ENCODE measurements at regions not wholly inside any gene's neighbourhood (a gene's known extent, or its start where the extent isn't known, plus 50 kb on each side); places are given as distances from the start of the nearest gene placed in this dataset.

DNA sequence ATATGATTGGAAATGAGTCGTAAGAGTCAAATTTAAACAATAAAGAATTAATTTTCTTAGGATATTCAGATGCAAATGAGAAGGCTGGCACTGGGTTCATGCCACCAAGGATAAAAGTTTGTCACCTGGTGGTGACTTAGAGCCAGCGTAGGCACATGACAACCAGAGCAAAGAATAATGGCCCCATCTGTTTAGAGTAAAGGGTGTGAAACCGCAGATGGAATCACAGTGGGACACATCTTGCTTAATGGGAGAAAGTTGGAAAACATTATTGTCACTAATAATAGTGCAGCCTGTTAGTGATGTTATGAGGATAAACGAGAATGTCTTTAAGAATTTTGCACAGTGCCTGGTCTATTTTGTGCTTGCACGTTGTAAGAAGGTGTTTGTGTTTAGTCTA is 727.8 kb downstream of the QKI start:
- no peak for DNase-seq (ENCODE audit: low read depth in 2 of 3, low spot score in 2 of 3)

DNA sequence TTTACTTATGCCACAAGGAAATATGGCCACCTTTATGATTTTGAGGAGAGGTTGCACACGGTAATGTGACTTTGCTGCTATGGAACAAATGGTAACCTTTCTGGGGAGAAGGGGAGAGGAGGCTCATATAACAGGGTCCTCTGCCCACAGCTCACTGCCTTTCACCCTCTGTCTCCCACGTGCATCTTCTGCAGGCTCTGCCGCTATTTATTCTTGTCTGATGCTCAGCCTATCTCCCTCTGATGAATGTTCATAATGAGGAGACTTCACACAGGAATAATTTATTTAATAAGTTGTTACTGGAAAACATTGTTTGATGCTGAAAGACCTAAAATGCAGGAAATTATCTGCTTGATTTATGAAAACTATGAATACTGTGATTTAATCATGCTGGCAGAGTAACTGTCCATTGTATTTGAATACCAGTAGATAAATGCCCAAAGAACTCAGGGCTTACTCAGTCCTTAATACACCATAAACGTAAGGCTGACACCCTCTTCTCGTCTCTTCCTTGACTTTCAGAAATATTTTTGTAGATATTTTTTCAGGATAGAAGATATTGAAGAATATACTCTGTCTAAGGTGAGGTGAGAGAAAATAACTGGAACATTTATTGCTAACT is 721.1 kb downstream of the QKI start:
- no peak for DNase-seq (ENCODE audit: low read depth in 2 of 3, low spot score in 2 of 3)

DNA sequence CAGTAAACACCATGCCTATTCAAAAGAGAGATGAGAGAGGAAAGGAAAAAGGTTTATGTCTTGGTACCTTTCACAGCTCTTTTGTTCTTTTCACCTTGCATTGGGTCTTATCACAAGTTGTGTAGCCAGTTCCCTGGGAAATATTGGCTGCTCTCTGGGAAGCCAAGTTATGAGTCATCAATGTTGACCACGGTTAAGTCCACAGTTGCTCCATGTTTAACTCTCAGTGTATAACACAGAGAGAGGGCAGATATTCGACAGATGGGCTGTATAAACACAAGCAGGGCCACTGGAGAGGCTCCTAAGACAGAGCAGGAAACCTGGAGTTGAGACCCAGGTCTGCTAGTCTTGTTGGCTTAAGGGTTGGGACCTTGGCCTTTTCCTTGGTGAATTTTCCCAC is 718.6 kb downstream of the QKI start:
- no peak for DNase-seq (ENCODE audit: low read depth in 2 of 3, low spot score in 2 of 3)

DNA sequence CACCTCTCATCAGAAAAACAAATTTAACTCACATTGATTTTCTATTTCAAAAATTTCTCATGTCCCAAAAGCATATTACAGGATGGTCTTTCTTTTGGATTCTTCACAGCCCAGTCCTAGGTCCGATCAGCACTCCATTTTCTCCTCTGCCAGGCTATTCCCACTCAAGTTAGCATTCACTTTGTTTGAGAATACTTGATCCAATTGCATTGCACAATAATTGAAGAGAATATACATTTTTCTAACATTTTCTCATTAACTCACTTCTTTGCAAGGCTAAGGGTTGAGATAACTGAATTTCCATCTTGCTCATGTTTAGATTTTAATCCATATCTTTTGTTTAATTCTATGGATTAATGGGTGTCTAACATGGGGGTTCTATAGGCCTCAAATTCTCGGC is 716.1 kb downstream of the QKI start:
- no peak for DNase-seq (ENCODE audit: low read depth in 2 of 3, low spot score in 2 of 3)

DNA sequence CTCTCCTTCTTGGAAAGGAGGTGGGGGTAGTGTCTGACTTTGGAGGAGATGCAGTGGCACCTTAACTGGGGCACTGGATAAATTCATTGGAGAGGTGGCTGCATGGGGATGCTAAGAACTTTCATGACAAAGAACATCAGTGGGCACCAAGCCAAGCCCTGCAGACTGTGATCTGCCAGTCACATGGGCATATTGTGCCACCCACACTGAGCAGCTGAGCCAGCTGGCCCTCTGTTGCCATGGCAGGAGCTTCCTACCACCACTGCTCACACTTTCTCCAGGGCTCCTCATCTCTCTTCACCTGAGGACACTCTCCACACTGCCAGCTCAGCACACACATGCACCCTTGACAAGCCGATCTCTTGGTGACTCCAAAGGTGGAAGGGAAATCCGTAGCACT is 715.6 kb downstream of the QKI start:
- DNase-seq (ENCODE audit: low read depth in 2 of 3, low spot score in 2 of 3), result no peak

DNA sequence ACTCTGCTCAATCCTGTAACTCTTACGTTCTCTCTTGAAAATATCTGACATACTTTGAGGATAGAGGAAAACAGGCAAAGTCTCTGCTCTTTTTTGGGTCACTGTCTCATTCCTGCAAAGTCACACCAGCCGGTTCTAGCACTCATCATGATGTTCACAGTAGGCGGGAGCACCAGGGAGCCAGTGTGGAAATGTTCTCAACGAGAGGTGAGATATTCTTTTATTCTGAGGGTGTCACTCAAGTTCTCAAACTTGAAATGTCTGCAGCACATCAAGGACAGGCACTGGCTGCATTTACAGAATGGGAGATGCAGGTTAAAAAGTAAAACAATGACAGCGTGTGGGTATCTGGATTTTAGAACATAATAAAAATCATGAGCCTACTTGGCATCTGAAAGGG is 714.7 kb downstream of the QKI start:
- no peak for DNase-seq (ENCODE audit: low read depth in 2 of 3, low spot score in 2 of 3)

DNA sequence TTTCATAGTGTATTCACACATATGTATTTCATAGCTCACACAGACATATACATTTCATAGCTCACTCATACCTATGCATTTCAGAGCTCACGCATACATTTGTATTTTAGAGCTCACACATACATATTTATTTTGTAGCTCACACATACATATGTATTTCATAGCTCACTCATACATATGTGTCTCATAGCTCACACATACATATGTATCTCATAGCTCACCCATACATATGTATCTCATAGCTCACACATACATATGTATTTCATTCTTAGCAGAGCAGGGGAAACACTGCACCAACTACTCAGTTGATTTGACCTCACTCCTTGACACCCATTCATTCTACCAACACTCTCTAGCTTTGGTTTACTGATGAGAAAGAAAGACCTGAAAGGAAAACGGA is 713.6 kb downstream of the QKI start:
- DNase-seq (ENCODE audit: low read depth in 2 of 3, low spot score in 2 of 3), result no peak

DNA sequence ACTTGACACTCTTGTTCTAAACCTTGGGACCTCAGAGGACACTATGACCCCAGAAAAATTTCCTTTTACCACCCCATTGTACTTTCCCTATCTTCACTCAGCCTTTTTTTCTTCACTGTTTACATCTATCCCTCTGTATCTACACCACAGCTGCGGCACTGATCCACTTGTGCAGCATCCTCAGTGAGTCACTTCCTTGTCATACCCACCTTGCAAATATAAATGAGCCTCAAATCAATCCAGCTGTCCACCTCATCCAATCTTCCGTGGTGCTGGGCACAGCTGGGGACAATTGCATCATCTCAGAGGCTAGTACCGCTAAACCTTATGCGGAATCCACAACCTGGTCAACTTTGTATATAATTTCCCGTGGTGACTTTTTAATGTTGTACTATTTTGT is 710.5 kb downstream of the QKI start:
- DNase-seq (ENCODE audit: low read depth in 2 of 3, low spot score in 2 of 3), result no peak

DNA sequence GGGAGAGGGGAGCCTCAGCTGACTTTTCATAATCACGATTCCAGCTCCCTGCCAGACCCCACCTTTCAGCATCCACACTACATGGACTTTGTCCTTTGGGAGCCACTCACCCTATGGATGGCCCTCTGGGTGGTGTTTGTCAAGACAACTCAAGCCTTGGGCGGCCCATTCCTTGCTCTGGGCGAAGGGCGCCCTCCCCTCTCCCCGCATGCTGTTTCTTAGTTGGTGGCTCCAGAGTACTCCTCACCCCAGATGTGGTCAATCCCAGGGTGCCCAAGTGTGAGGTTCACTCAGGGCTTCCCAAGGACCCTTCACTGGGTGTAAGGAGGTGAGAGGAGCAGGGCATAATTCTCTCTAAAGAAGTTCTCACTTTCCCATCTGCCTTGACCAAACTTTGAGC is 710.0 kb downstream of the QKI start:
- no peak for DNase-seq (ENCODE audit: low read depth in 2 of 3, low spot score in 2 of 3)

DNA sequence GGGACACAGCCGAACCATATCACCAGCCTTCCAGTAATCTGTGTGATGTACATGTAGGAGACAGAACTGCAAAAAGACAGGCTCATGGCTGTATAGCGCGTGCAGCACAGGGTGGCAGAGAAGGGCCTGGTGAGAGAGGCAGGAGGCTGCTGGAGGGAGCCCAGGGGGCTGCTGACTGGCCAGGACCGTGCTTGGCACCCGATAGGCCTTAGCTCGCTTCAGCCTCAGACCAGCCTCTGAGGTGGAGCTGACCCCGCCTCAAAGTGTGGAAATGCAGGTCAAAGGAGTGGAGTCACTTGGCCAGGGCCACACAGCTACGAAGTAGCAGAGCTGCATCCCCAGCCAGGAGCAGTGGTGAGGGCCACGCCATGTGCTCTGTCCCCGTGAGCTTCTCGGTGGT is 707.6 kb downstream of the QKI start:
- no peak for DNase-seq (ENCODE audit: low read depth in 2 of 3, low spot score in 2 of 3)

DNA sequence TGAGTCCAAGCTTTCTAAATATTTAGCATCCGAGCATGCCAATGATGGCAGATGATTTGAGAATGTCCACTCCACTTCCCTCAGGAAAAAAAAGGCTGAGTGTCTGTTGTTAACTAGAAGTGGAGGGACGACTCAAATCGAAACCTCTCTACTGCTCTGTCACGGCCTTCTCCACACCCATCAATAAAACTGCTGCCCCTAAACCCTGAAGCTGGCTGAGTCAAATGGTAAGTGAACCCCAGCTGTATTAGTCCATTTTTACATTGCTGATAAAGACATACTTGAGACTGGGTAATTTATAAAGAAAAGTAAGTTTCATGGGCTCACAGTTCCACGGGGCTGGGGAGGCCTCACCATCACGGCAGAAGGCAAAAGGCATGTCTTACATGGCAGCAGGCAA is 707.0 kb downstream of the QKI start:
- DNase-seq (ENCODE audit: low read depth in 2 of 3, low spot score in 2 of 3), result no peak

DNA sequence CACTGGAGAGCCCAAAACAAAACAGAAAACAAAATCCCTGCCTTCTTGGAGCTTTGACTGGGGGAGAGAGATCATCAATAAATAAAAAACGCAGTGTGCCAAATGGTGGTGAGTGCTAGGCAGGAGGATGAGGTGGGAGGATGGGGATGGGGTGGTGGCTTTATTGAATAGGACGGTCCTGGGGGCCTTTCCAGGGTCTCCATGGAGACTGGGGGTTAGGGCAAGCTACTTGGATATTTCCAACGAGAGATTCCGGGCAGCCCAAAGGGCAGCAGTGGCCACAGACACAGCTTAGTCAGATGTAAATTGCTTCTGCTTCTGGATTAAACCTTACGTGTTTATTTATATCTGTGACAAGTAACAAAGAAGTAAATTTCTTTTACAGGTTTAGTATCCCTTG is 700.1 kb downstream of the QKI start:
- no peak for DNase-seq (ENCODE audit: low read depth in 2 of 3, low spot score in 2 of 3)

DNA sequence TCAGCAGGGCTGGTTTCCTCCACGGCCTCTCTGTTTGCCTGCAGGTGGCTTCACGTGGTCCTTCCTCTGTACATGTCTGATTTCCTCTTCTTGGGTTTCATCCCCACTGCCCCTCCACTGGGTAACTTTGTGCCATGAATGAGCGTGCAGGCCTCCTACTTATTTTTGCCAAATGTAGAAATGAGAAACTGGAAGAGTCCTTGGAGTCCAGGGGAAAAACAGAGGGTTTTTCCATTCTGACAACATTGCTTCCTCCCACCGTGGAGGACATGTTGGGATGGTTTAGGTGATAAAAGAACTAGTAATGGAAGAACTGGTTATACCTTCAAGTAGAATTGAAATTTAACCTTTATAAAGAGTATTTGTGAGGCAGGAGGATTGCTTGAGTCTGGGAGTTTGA is 699.5 kb downstream of the QKI start:
- no peak for DNase-seq (ENCODE audit: low read depth in 2 of 3, low spot score in 2 of 3)

DNA sequence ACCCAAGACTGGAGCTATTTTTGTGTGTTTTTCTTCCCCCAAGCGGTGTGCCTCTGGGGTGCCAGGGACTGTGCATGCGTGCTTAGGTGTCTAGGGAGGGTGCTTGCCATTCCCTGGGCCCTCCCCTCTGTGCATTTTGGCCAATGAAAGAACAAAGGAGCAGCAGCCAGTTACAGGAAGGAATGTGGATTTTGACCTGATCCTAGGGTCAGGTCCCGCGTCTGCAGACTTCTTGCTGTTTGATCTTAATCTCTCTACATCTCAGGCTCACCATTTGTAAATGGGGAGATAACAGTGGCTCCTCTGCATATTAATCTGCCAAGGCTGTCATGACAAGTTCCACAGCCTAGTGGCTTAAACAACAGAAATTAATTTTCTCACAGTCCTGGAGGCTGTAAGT is 699.1 kb downstream of the QKI start:
- DNase-seq (ENCODE audit: low read depth in 2 of 3, low spot score in 2 of 3), result no peak

DNA sequence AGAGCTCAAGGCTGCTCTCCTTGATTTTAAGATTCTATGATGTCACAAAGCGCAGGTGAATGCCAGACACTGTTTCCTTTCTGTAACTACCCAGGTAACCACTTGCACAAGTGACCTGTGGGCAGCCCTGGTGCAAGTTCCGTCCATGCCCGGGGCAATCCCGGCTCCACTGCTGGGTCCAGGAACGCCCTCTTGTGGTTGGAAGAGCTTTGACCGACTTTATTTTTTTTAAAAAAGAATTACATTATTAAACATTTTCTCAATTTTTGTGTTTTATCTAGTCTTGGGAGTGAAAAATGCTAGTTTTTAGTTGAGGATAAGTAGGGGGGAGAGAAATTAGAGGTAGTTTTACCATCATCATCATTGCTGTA is 695.2 kb downstream of the QKI start:
- DNase-seq (ENCODE audit: low read depth in 2 of 3, low spot score in 2 of 3), result no peak

DNA sequence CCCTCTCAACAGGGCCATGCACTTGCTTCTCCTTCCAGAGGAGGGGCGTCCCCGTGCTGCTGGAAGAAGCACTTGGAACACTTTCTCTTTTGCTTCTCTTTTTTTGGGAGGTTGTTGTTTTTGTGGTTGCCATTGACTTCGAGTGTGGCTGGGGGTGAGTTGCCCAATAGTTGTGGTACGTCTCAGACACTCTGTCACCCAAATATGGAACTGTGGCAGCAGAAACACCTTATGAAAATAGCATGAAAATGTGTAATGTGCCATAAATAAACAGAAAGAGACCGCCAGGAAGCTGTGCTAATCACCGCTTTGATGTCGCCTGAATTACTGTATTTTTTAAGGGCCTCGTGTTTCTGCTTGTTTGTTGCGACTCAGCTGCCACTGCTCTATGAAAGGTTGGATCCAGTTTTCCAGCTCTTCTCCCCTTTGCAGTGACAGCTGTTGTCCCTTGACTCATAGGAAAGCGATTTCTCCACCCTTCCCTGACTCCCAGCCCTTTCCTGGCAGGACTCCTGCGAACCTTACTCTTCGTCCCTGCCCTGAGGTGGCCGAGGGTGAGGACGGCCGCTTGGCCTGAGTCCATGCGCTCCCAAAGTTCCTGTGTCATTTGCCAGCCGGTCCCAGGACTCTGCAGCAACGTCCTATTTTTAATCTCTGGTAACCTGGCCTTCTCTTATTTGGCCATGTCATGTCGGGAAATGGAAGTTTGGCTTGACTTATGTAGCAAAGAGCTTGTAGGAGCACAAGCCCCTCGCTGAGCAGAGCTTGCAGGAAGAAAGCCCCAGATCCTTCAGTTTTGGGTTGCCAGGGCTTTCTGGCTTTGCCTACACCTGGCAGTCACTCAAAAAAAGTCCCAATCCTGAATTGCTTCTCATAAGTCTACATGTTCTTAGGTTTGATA is 694.6 kb downstream of the QKI start:
- DNase-seq (ENCODE audit: low read depth in 2 of 3, low spot score in 2 of 3), result peak in 2 of 3 donors; percentile 86 to 94

DNA sequence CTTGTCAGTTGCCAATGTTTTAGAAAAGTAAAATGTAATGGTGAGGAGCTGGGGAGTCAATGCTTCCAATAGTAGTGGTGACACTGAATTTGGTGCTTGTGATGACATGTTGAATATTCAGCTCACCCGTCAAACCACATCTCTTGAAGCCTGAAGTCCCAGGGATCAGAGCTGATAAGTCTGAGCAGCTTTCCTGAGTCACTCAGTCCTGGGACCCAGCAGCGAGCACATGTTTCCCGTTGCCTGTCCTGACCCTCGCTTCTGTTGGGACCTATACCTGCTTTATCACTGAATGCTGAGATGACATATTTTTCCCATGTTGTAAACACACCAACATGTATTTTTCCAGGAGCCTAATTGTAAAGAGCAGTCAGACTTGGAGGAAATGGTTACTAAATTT is 693.6 kb downstream of the QKI start:
- DNase-seq (ENCODE audit: low read depth in 2 of 3, low spot score in 2 of 3), result no peak

DNA sequence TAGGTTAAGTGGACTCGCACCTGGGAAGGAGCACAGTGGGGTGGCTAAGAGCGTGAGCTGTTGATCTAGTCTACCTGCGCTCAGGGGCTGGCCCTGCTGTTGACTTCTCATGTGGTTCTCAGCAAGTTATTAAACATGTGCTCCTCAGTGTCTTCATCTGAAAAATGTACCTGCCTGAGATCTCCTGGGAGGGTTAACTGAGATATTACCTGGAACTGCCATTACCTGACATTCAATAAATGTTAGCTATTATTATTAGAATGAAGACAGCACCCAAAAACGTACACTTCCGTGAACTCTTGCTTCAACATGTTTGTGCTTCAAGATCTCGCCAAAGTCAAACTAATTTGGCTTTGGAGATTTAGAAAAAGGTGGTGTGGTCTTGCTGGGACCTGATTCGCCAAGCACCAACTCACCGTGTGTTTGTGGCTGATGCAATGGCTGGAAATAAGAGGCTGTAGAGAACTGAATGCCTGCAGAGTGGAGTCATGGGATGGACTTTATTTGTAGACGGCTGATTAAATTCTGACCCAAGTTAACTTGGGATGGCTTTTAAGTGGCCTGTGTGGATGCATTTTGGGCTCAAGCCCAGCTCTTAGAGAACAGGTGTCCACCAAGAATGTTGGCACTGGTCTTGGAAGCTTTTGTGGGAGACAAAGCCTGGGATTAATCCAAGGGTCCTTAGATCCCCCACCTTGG is 692.9 kb downstream of the QKI start:
- no peak for DNase-seq (ENCODE audit: low read depth in 2 of 3, low spot score in 2 of 3)

DNA sequence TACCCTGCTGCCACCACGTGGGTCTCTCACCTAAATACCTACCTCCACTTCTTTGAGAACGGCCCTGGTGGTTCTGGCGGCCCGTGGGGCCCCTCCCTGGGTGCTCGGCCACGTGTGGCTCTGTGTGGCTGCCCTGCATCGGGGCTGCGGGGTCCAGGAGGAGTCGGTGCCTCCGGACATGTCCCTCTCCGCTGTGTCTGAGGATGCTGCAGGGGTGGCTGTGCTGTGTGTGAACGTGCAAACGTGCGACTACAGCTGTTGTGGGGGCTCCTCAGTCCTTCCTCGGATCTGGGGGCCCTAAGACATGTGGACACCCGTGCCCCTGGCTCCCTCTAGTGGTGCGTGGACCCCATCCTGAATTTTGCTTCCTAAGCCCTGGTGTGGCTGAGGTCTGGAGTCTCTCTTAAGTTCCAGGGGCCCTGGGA is 691.8 kb downstream of the QKI start:
- DNase-seq (ENCODE audit: low read depth in 2 of 3, low spot score in 2 of 3), result peak in 2 of 3 donors; percentile 29 to 50

DNA sequence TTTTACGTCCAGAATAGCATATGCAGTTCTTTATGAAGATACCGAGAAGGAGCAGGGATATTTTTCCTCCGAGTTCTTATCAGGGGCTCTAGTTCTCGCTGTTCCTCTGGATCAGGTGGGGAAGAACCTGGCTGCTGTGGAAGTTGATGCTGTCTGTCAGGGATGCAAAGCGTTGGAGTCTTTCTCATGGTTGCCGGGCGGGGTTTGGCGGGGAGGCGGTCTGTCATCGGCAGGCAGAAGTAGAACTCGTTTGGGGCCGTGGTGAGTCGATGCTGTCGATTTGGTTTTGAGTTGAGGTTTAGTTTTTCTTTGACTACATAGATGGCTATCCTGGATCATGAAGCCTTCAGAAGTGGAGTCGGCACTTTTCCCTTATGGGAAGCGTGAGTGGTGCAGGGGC is 691.2 kb downstream of the QKI start:
- DNase-seq (ENCODE audit: low read depth in 2 of 3, low spot score in 2 of 3), result no peak

DNA sequence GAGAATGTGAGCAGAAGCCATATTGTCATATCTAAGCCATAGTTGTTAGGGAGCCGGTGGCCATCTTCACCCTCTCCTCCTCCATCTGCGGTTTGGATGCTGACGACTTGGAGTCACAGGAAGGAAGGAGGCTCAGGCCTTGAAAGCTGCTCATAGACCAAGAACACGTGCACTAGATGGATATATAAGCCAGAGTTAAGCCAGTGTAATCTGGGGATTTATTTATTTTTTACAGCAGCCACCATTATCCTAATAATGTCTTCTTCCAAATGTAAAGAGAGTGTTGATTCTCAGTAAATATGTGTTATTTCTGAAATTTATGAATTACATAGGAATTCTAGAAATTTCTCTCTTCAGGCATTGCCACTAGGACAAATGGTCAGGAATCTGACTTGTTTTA is 689.9 kb downstream of the QKI start:
- DNase-seq (ENCODE audit: low read depth in 2 of 3, low spot score in 2 of 3), result no peak

DNA sequence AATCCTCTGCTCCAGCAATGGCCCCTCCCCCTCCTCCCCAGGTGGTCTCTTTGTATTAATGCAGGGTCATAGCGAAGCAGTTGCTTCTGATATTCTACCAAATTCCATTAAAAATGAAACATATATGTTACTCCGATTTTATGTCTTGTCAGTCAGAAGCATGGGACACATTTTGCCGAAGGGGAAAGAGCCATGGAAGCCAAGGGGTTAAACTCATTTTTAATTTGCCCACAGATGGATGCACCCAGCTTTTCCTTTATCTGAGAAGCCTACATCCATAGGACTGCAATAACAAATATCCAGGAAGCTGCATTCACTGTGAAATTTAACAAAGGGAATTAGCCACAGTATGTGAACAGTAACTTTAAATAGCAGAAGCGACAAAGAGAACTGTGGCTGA is 688.2 kb downstream of the QKI start:
- no peak for DNase-seq (ENCODE audit: low read depth in 2 of 3, low spot score in 2 of 3)

Data from hematopoietic multipotent progenitor cell (in vitro differentiated cells).